Upper lobe of right lung (tissue), 1 donor: ENCODE measurements at regions not wholly inside any gene's neighbourhood (a gene's known extent, or its start where the extent isn't known, plus 50 kb on each side); places are given as distances from the start of the nearest gene placed in this dataset.

Experiments
- ATAC-seq: fragments of 200-7000 bp; cut with Tn5 transposase; one replicate; pipeline ENCODE4 v1.9.1; 2020; ENCODE audit warnings: mild to moderate bottlenecking, moderate library complexity
- DNase-seq: peaks from one replicate; pipeline ENCODE4 v3.0.0-alpha.2; 2020
- H3K27ac ChIP-seq: fragments of 200-600 bp; one replicate; pipeline ENCODE4 v1.8.0; 2022
- H3K27me3 ChIP-seq: fragments of 200-600 bp; one replicate; pipeline ENCODE4 v1.8.0; 2022; ENCODE audit warnings: mild to moderate bottlenecking
- H3K36me3 ChIP-seq: fragments of 200-600 bp; one replicate; pipeline ENCODE4 v1.8.0; 2022
- H3K4me1 ChIP-seq: fragments of 200-600 bp; one replicate; pipeline ENCODE4 v1.8.0; 2022
- H3K4me3 ChIP-seq: fragments of 200-600 bp; one replicate; pipeline ENCODE4 v1.8.0; 2022; ENCODE audit warnings: mild to moderate bottlenecking
- H3K9me3 ChIP-seq: fragments of 200-600 bp; one replicate; pipeline ENCODE4 v1.8.0; 2022
- intact Hi-C: fragments of 100-400 bp; cut with DNase I; formaldehyde crosslinking; loops from one replicate; pipeline ENCODE4 v1.11.0; 2022
- TF ChIP-seq, protein P1 (sequence below): fragments of 200-600 bp; IDR thresholded peaks from one replicate; pipeline ENCODE4 v1.8.0; 2022; ENCODE audit warnings: antibody characterized with exemption
- donor health status: DM: no; HTN: yes; CAD: no; lungs with severe emphysema.

DNA sequence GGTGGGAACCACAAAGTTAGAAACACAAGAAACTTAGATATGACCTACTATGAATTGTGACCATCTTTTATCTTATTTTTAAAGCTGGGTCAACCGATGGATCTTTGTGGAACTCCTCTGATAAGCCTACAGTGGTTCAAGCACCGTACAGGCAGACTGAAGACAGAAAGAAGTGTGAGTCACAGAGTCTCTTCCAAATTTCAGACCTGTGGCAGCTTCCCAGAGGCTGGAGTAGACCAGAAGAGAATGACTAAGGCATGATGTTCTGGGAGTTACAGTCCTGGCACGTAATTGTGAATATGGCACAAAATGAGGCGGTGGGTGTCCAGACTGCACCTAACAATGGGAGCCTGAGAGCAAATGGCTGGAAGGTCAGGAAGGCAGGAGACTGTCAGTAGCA, 70.0 kb downstream of the LMO4 start:
- TF ChIP-seq, protein P1, sequence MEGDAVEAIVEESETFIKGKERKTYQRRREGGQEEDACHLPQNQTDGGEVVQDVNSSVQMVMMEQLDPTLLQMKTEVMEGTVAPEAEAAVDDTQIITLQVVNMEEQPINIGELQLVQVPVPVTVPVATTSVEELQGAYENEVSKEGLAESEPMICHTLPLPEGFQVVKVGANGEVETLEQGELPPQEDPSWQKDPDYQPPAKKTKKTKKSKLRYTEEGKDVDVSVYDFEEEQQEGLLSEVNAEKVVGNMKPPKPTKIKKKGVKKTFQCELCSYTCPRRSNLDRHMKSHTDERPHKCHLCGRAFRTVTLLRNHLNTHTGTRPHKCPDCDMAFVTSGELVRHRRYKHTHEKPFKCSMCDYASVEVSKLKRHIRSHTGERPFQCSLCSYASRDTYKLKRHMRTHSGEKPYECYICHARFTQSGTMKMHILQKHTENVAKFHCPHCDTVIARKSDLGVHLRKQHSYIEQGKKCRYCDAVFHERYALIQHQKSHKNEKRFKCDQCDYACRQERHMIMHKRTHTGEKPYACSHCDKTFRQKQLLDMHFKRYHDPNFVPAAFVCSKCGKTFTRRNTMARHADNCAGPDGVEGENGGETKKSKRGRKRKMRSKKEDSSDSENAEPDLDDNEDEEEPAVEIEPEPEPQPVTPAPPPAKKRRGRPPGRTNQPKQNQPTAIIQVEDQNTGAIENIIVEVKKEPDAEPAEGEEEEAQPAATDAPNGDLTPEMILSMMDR = no peak
- intact Hi-C loops = no loop called here
- H3K9me3 ChIP-seq = no peaks in the 10 kb centered on the region
- DNase-seq (no peak), ATAC-seq (no peak)
- no peak overlapping the region for H3K27ac ChIP-seq
- H3K4me3 ChIP-seq = no peak overlapping the region
- no peaks in the 10 kb centered on the region for H3K36me3 ChIP-seq
- no peaks in the 10 kb centered on the region for H3K27me3 ChIP-seq
- no peaks in the 10 kb centered on the region for H3K4me1 ChIP-seq

DNA sequence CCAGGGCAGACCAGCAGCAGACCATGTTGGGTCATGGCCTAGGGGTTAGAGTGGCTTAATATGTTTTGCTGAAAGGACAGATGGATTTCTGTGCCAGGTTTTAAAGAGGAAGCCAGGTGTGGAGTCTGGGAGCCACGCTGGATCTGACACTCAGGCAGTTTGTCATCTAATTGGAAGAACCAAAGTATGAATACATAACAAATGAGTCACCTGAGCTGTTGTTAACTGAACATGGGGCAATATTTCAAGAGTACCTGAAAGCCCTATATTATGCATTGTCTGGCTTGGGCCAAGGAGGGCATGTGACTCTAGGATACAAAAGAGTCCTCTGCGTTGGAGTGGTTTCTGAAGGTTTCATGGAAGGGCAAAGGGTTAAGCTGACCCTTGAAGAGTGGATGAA, 70.6 kb downstream of the LMO4 start:
- H3K9me3 ChIP-seq = no peaks in the 10 kb centered on the region
- no peaks in the 10 kb centered on the region for H3K4me1 ChIP-seq
- no peak overlapping the region for H3K4me3 ChIP-seq
- intact Hi-C loops = no loop called here
- H3K27ac ChIP-seq = no peak overlapping the region
- H3K36me3 ChIP-seq = no peaks in the 10 kb centered on the region
- DNase-seq = no peak
- no peaks in the 10 kb centered on the region for H3K27me3 ChIP-seq
- peak; percentile 56 for ATAC-seq
- TF ChIP-seq, protein P1 = no peak

DNA sequence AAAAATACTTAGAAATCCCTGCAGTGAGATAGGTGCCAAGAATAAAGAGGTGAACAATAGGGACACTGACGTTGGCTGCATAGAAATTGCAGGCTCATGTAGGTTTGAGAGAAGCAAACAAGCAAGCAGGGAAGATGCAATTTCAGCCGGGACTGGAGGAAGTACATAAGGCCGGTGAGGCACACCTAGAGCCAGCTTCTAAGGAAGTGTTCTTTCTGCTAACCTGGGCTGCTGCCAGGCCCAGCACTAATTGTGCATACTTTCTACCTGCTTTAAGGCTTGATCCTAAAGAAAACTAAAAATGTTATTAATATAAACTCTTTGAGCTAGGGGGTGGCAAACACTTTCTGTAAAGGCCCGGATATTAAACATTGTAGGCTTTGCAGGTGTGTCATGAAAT, 71.0 kb downstream of the LMO4 start:
- no peaks in the 10 kb centered on the region for H3K9me3 ChIP-seq
- ATAC-seq (no peak), DNase-seq (no peak)
- H3K27ac ChIP-seq = no peak overlapping the region
- H3K4me1 ChIP-seq = no peaks in the 10 kb centered on the region
- H3K27me3 ChIP-seq = no peaks in the 10 kb centered on the region
- H3K36me3 ChIP-seq = no peaks in the 10 kb centered on the region
- H3K4me3 ChIP-seq = no peak overlapping the region
- intact Hi-C loops = no loop called here
- TF ChIP-seq, protein P1 = no peak

DNA sequence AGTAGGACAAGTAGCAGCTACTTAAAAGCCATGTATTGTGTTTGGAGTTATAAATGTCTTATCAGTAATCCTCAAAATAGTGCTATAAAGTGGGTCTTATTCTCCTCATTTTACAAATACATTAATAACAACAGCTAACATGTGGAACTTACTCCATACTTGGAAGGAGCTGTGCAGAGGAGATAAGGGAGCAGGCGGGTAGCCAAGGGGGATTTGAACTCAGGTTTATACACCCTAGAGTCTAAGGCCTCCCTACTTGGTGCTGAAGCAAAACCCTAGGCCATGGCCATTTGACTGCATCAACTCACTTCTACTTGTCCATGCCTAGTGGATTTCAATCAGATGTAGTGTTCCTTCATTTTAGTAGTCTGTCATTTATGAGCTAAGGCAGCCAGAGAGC, 72.1 kb downstream of the LMO4 start:
- intact Hi-C loops = no loop called here
- TF ChIP-seq, protein P1 = no peak

DNA sequence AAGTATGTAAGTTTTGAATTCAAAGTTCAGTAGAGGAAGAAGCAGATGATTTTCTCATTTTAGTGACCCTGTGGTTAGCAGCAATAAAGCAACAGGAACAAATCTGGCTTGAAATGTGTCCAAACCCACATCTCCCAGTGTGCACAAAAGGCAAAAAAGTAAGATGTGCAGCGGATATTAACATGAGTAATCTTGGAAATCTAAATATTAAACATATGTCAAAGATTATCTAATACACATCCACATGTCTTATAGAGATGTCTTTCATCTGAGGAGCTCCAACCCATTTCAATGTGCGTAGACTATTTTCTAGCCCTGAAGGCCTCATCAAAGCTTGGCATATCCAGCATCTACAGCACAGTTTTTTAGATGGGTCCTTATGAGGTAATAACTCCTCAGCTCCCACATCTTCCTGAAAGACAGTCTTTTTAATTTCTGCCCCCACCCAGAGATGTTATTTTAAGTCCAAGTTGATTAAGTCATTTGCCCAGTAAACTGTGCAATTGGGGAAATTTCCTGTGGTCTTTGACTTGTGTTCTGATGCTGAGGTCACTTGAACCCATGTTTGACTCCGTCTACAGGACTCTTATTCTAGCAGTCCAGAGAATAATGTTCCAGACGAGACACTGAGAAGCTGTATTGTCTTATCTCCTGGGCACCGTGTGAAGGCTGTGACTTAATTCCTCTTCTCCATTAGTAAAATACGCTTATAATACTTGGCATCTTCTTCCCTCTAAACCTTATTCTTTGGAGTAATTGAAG, 73.7 kb downstream of the LMO4 start:
- intact Hi-C loops = no loop called here
- no peak overlapping the region for H3K4me3 ChIP-seq
- ATAC-seq (no peak), DNase-seq (no peak)
- H3K4me1 ChIP-seq = no peaks in the 10 kb centered on the region
- no peak overlapping the region for H3K27ac ChIP-seq
- H3K9me3 ChIP-seq = no peaks in the 10 kb centered on the region
- H3K36me3 ChIP-seq = no peaks in the 10 kb centered on the region
- TF ChIP-seq, protein P1 = no peak
- H3K27me3 ChIP-seq = no peaks in the 10 kb centered on the region

More for the DNA sequence above, 72.1 kb downstream of the LMO4 start:
- no peaks in the 10 kb centered on the region for H3K36me3 ChIP-seq
- ATAC-seq = no peak
- H3K27ac ChIP-seq = no peak overlapping the region
- no peaks in the 10 kb centered on the region for H3K4me1 ChIP-seq
- no peaks in the 10 kb centered on the region for H3K27me3 ChIP-seq
- H3K9me3 ChIP-seq = no peaks in the 10 kb centered on the region
- H3K4me3 ChIP-seq = no peak overlapping the region
- no peak for DNase-seq
